ENCODE measurements at regions not wholly inside any gene's neighbourhood (a gene's known extent, or its start where the extent isn't known, plus 50 kb on each side); places are given as distances from the start of the nearest gene placed in this dataset.

DNA sequence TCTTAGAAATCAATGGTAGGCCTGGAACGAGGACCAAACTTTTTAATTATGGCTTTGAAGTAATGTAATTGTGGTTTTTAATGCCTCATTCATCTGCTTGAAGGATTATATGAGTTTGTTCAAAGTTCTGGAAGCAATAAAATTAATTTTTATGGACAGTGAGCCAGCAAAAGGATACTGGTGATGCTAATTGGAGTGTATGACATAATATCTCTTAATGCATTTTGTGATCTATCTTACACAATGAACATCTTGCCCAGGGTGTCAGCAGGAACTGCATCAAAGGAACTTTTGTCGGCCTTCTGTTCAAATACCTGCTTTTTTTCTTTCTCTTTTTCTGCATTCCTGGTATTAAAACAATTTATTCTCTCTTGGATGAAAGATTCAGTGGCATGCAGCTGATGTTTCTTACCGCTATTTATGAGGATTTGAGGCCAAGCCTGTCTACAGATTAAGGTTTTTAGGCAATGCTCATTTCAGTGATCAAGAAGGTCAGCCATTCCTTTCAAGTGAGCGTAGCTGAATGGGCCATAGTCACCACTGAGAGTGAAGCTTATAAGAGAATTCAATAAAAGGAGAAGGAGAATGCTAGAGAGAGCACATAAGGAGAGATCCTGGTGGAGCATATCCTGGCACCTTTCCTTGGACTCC is 974.8 kb downstream of the SORCS3 start:
- DNase-seq (ENCODE audit: low spot score) (no peak), ATAC-seq (no peak)
- ChIA-PET POLR2A (no interaction called here), CTCF (no interaction called here)
- no peak overlapping the region for H3K27ac Mint-ChIP-seq
- H3K27me3 Mint-ChIP-seq (ENCODE audit: low read depth) = no peaks in the 10 kb centered on the region
- no peak overlapping the region for H3K4me3 Mint-ChIP-seq
- no peaks in the 10 kb centered on the region for H3K36me3 Mint-ChIP-seq
- TF ChIP-seq MXD4 (CRISPR knock-in tag; IDR thresholded peaks at IDR 0.05; ENCODE audit: borderline replicate concordance) = no peak
- TF ChIP-seq ZSCAN18 (CRISPR knock-in tag; IDR thresholded peaks at IDR 0.05) = no peak
- TF ChIP-seq RELA (CRISPR knock-in tag; IDR thresholded peaks at IDR 0.05; ENCODE audit: borderline replicate concordance) = no peak
- no peak for TF ChIP-seq NFYB (CRISPR knock-in tag; conservative IDR thresholded peaks at IDR 0.05; ENCODE audit: low read depth)
- TF ChIP-seq TEAD4 (CRISPR knock-in tag; IDR thresholded peaks at IDR 0.05) = no peak
- TF ChIP-seq, protein P1, sequence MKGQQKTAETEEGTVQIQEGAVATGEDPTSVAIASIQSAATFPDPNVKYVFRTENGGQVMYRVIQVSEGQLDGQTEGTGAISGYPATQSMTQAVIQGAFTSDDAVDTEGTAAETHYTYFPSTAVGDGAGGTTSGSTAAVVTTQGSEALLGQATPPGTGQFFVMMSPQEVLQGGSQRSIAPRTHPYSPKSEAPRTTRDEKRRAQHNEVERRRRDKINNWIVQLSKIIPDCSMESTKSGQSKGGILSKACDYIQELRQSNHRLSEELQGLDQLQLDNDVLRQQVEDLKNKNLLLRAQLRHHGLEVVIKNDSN (CRISPR knock-in tag; IDR thresholded peaks at IDR 0.05) = no peak
- TF ChIP-seq PRRX2 (CRISPR knock-in tag; IDR thresholded peaks at IDR 0.05) = no peak
- TF ChIP-seq, protein P2, sequence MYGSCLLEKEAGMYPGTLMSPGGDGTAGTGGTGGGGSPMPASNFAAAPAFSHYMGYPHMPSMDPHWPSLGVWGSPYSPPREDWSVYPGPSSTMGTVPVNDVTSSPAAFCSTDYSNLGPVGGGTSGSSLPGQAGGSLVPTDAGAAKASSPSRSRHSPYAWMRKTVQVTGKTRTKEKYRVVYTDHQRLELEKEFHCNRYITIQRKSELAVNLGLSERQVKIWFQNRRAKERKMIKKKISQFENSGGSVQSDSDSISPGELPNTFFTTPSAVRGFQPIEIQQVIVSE (CRISPR knock-in tag; IDR thresholded peaks at IDR 0.05; ENCODE audit: borderline replicate concordance) = no peak
- TF ChIP-seq JAZF1 (CRISPR knock-in tag; IDR thresholded peaks at IDR 0.05) = no peak
- no peak for TF ChIP-seq NR3C1 (CRISPR knock-in tag; conservative IDR thresholded peaks at IDR 0.05; ENCODE audit: low read depth)
- TF ChIP-seq GABPB1 (CRISPR knock-in tag; IDR thresholded peaks at IDR 0.05) = no peak
- TF ChIP-seq, protein P3, sequence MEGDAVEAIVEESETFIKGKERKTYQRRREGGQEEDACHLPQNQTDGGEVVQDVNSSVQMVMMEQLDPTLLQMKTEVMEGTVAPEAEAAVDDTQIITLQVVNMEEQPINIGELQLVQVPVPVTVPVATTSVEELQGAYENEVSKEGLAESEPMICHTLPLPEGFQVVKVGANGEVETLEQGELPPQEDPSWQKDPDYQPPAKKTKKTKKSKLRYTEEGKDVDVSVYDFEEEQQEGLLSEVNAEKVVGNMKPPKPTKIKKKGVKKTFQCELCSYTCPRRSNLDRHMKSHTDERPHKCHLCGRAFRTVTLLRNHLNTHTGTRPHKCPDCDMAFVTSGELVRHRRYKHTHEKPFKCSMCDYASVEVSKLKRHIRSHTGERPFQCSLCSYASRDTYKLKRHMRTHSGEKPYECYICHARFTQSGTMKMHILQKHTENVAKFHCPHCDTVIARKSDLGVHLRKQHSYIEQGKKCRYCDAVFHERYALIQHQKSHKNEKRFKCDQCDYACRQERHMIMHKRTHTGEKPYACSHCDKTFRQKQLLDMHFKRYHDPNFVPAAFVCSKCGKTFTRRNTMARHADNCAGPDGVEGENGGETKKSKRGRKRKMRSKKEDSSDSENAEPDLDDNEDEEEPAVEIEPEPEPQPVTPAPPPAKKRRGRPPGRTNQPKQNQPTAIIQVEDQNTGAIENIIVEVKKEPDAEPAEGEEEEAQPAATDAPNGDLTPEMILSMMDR (IDR thresholded peaks at IDR 0.05) = no peak
- no peak for TF ChIP-seq ZNF232 (CRISPR knock-in tag; IDR thresholded peaks at IDR 0.05)
- no peak for TF ChIP-seq ZNF671 (CRISPR knock-in tag; IDR thresholded peaks at IDR 0.05)
- no peak for TF ChIP-seq ZNF532 (CRISPR knock-in tag; IDR thresholded peaks at IDR 0.05; ENCODE audit: borderline replicate concordance)
- TF ChIP-seq, protein P4, sequence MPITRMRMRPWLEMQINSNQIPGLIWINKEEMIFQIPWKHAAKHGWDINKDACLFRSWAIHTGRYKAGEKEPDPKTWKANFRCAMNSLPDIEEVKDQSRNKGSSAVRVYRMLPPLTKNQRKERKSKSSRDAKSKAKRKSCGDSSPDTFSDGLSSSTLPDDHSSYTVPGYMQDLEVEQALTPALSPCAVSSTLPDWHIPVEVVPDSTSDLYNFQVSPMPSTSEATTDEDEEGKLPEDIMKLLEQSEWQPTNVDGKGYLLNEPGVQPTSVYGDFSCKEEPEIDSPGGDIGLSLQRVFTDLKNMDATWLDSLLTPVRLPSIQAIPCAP (CRISPR knock-in tag; IDR thresholded peaks at IDR 0.05) = no peak
- TF ChIP-seq, protein P5, sequence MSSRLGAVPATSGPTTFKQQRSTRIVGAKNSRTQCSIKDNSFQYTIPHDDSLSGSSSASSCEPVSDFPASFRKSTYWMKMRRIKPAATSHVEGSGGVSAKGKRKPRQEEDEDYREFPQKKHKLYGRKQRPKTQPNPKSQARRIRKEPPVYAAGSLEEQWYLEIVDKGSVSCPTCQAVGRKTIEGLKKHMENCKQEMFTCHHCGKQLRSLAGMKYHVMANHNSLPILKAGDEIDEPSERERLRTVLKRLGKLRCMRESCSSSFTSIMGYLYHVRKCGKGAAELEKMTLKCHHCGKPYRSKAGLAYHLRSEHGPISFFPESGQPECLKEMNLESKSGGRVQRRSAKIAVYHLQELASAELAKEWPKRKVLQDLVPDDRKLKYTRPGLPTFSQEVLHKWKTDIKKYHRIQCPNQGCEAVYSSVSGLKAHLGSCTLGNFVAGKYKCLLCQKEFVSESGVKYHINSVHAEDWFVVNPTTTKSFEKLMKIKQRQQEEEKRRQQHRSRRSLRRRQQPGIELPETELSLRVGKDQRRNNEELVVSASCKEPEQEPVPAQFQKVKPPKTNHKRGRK (CRISPR knock-in tag; IDR thresholded peaks at IDR 0.05; ENCODE audit: borderline replicate concordance) = no peak
- TF ChIP-seq ZBTB43 (CRISPR knock-in tag; IDR thresholded peaks at IDR 0.05) = no peak
- no peak for TF ChIP-seq OVOL2 (CRISPR knock-in tag; IDR thresholded peaks at IDR 0.05; ENCODE audit: borderline replicate concordance)
- no peaks in the 10 kb centered on the region for H3K9me3 Mint-ChIP-seq
- no peaks in the 10 kb centered on the region for H3K4me1 Mint-ChIP-seq
